IMR-90 (cell line): ENCODE measurements at regions not wholly inside any gene's neighbourhood (a gene's known extent, or its start where the extent isn't known, plus 50 kb on each side); places are given as distances from the start of the nearest gene placed in this dataset.

Experiments used
- ATAC-seq: fragments of 200-7000 bp; cut with Tn5 transposase; 2 replicates; pipeline ENCODE4 v1.9.1; 2020; ENCODE audit warnings: low read depth, mild to moderate bottlenecking, moderate library complexity
- BruUV-seq: library from RNA; stranded (reverse); fragments of 400-500 nt; replicated peaks from 2 replicates; lab custom pipeline; 2021; lab: Mats Ljungman, UMichigan
- CTCF ChIA-PET: fragments of 300-600 bp; formaldehyde crosslinking; extraction: SDS; loops from one replicate; lab custom pipeline; 2021; ENCODE audit warnings: antibody characterized with exemption; lab: Yijun Ruan, JAX
- POLR2A ChIA-PET: fragments of 300-600 bp; sonication (Branson Sonifier 250); formaldehyde crosslinking; loops from one replicate; lab custom pipeline; 2022; ENCODE audit warnings: antibody characterized with exemption; ENCODE audit not compliant: unreplicated experiment; lab: Charles Lee
- DNase-seq: peaks from one replicate; pipeline ENCODE4 v3.0.0; 2013
- H2AFZ ChIP-seq: replicated peaks from 2 replicates; pipeline ENCODE3; 2013; ENCODE audit warnings: low read length, mild to moderate bottlenecking; ENCODE audit not compliant: poor library complexity
- H2AK5ac ChIP-seq: 2 replicates; pipeline ENCODE4 v1.6.1; 2013; ENCODE audit warnings: low read depth, low read length, inconsistent platforms
- H2AK9ac ChIP-seq: replicated peaks from 2 replicates; pipeline ENCODE3; 2013; ENCODE audit warnings: mild to moderate bottlenecking, low read depth, low read length, moderate library complexity; ENCODE audit not compliant: poor library complexity
- H2BK120ac ChIP-seq: 2 replicates; pipeline ENCODE4 v1.6.1; 2013; ENCODE audit warnings: low read depth, low read length, inconsistent platforms
- H2BK15ac ChIP-seq: 3 replicates; pipeline ENCODE4 v1.6.1; 2013; ENCODE audit warnings: low read depth, low read length, inconsistent platforms
- H2BK20ac ChIP-seq: 2 replicates; pipeline ENCODE4 v1.6.1; 2013; ENCODE audit warnings: low read depth, mild to moderate bottlenecking, inconsistent platforms, low read length, moderate library complexity
- H2BK5ac ChIP-seq: 2 replicates; pipeline ENCODE4 v1.6.1; 2013; ENCODE audit warnings: mild to moderate bottlenecking, low read depth, low read length, inconsistent platforms; ENCODE audit not compliant: poor library complexity, severe bottlenecking
- H3K14ac ChIP-seq: replicated peaks from 2 replicates; pipeline ENCODE4 v1.6.1; 2013; ENCODE audit warnings: low read depth, low read length, inconsistent platforms
- H3K18ac ChIP-seq: 2 replicates; pipeline ENCODE4 v1.6.1; 2013; ENCODE audit warnings: low read depth, low read length, control low read depth
- H3K23ac ChIP-seq: 2 replicates; pipeline ENCODE4 v1.6.1; 2013; ENCODE audit warnings: low read depth, low read length, inconsistent platforms
- H3K27ac ChIP-seq: 2 replicates; pipeline ENCODE4 v1.5.1; 2013; ENCODE audit warnings: mild to moderate bottlenecking, control low read depth, low read length; ENCODE audit not compliant: insufficient read depth
- H3K27me3 ChIP-seq: 2 replicates; pipeline ENCODE4 v1.6.1; 2013; ENCODE audit warnings: low read length; ENCODE audit not compliant: control insufficient read depth, insufficient read depth
- H3K36me3 ChIP-seq: 2 replicates; pipeline ENCODE4 v1.6.1; 2013; ENCODE audit warnings: low read length, mixed read lengths; ENCODE audit not compliant: control insufficient read depth, insufficient read depth
- H3K4ac ChIP-seq: 2 replicates; pipeline ENCODE4 v1.6.1; 2013; ENCODE audit warnings: low read depth, low read length, inconsistent platforms
- H3K4me1 ChIP-seq: 2 replicates; pipeline ENCODE4 v1.6.1; 2013; ENCODE audit warnings: low read length, mixed read lengths; ENCODE audit not compliant: control insufficient read depth, insufficient read depth
- H3K4me2 ChIP-seq: 2 replicates; pipeline ENCODE4 v1.6.1; 2013; ENCODE audit warnings: low read depth, mild to moderate bottlenecking, control low read depth, low read length, moderate library complexity
- H3K4me3 ChIP-seq: 2 replicates; pipeline ENCODE4 v1.5.1; 2013; ENCODE audit warnings: low read depth, mild to moderate bottlenecking, control low read depth, low read length, moderate library complexity; ENCODE audit not compliant: insufficient read depth
- H3K56ac ChIP-seq: 2 replicates; pipeline ENCODE4 v1.6.1; 2013; ENCODE audit warnings: low read length, inconsistent platforms; ENCODE audit not compliant: insufficient read depth; ENCODE audit errors: extremely low read depth
- H3K79me1 ChIP-seq, 2 experiments: 2 replicates each; pipeline ENCODE4 v1.6.1; 2013; ENCODE audit warnings: low read length in 2 of 2, inconsistent platforms in 1 of 2, low read depth in 1 of 2
- H3K9ac ChIP-seq: 2 replicates; pipeline ENCODE4 v1.6.1; 2013; ENCODE audit warnings: low read depth, low read length, control low read depth
- H3K9me1 ChIP-seq: 2 replicates; pipeline ENCODE4 v1.6.1; 2013; ENCODE audit warnings: low read length, inconsistent platforms; ENCODE audit not compliant: insufficient read depth
- H3K9me3 ChIP-seq: 2 replicates; pipeline ENCODE4 v1.6.1; 2013; ENCODE audit warnings: low read length; ENCODE audit not compliant: control insufficient read depth, insufficient read depth
- H4K20me1 ChIP-seq: 2 replicates; pipeline ENCODE4 v1.6.1; 2013; ENCODE audit warnings: low read length, inconsistent platforms; ENCODE audit not compliant: insufficient read depth
- H4K5ac ChIP-seq: 2 replicates; pipeline ENCODE4 v1.6.1; 2013; ENCODE audit warnings: mild to moderate bottlenecking, low read depth, low read length, control low read depth
- H4K8ac ChIP-seq, 2 experiments: 2 replicates each; pipeline ENCODE4 v1.6.1; 2013; ENCODE audit warnings: low read depth in 2 of 2, low read length in 2 of 2, control low read depth in 1 of 2, inconsistent platforms in 1 of 2
- H4K91ac ChIP-seq: 2 replicates; pipeline ENCODE4 v1.6.1; 2013; ENCODE audit warnings: low read depth, low read length, inconsistent platforms; ENCODE audit not compliant: insufficient read depth
- CEBPB ChIP-seq: IDR thresholded peaks from 2 replicates; pipeline ENCODE4 v1.6.1; 2012; ENCODE audit warnings: low read depth, low read length, improper control_type of control experiment
- CHD1 ChIP-seq: IDR thresholded peaks from 2 replicates; pipeline ENCODE4 v1.6.1; 2012; ENCODE audit warnings: low read depth, low read length, improper control_type of control experiment
- CTCF ChIP-seq: conservative IDR thresholded peaks from 2 replicates; pipeline ENCODE4 v1.5.1; 2012; ENCODE audit warnings: mild to moderate bottlenecking, low read depth, low read length, improper control_type of control experiment
- FOS ChIP-seq: fragments of 150-350 bp; IDR thresholded peaks from 2 replicates; pipeline ENCODE4 v1.6.1; 2016; ENCODE audit warnings: low read depth, low read length
- MAFK ChIP-seq: IDR thresholded peaks from 2 replicates; pipeline ENCODE4 v1.6.1; 2012; ENCODE audit warnings: low read depth, low read length, improper control_type of control experiment
- NFE2L2 ChIP-seq: fragments of 150-350 bp; IDR thresholded peaks from 2 replicates; pipeline ENCODE4 v1.6.1; 2016; ENCODE audit warnings: low read depth, mild to moderate bottlenecking, low read length
- POLR2A ChIP-seq: IDR thresholded peaks from 2 replicates; pipeline ENCODE4 v1.6.1; 2012; ENCODE audit warnings: mild to moderate bottlenecking, low read depth, low read length
- RCOR1 ChIP-seq: IDR thresholded peaks from 2 replicates; pipeline ENCODE4 v1.6.1; 2012; ENCODE audit warnings: mild to moderate bottlenecking, low read length, improper control_type of control experiment; ENCODE audit not compliant: insufficient replicate concordance
- RFX5 ChIP-seq: IDR thresholded peaks from 2 replicates; pipeline ENCODE4 v1.8.0; 2012; ENCODE audit warnings: low read depth, mild to moderate bottlenecking, low read length, moderate library complexity
- SMC3 ChIP-seq: fragments of 150-350 bp; IDR thresholded peaks from 2 replicates; pipeline ENCODE4 v1.6.1; 2016; ENCODE audit warnings: low read depth, mild to moderate bottlenecking, antibody characterized with exemption, low read length, moderate library complexity
- USF2 ChIP-seq: fragments of 150-350 bp; IDR thresholded peaks from 2 replicates; pipeline ENCODE4 v1.6.1; 2017; ENCODE audit warnings: mild to moderate bottlenecking, antibody characterized with exemption, low read length, low read depth
- WGBS, 2 experiments: methylation state at CpG; one replicate each; pipeline versions ENCODE4 v1.1.5 to v1.1.7; 2013; ENCODE audit warnings: missing lambda C conversion rate in 2 of 2; ENCODE audit not compliant: insufficient read length in 1 of 2; ENCODE audit errors: extremely low coverage in 2 of 2; 5-methylcytosine and 5-hydroxymethylcytosine counted together
- dilution Hi-C: fragments of 300-500 bp; cut with HindIII; formaldehyde crosslinking; loops from one replicate; pipeline ENCODE4 v1.14.3; 2018; ENCODE audit warnings: low sequenced_read_pairs; ENCODE audit not compliant: unreplicated experiment
- in situ Hi-C: fragments of 300-500 bp; cut with MboI; formaldehyde crosslinking; loops from 3 replicates; pipeline ENCODE4 v1.14.3; 2019; ENCODE audit warnings: low sequenced_read_pairs, inconsistent platforms, mixed read lengths
- intact Hi-C: fragments of 100-400 bp; cut with micrococcal nuclease; formaldehyde crosslinking; loops from 2 replicates; pipeline ENCODE4 v1.10.0; 2022

- in situ Hi-C loops: no loop called here
- WGBS, 2 experiments: no CpG with 5 or more reads among the region's 2 CpGs
- H3K9me3 ChIP-seq: peaks cover 12% of the 10 kb centered on the region
- no peak overlapping the region for H4K5ac ChIP-seq
- dilution Hi-C loops: no loop called here
- no peak overlapping the region for H2BK15ac ChIP-seq
- H3K79me1 ChIP-seq: no peaks in the 10 kb centered on the region
- POLR2A ChIA-PET: no interaction called here
- no peaks in the 10 kb centered on the region for H3K4me1 ChIP-seq
- DNase-seq: no peak
- no peaks in the 10 kb centered on the region for H3K9me1 ChIP-seq
- ATAC-seq: no peak
- no peak overlapping the region for H3K14ac ChIP-seq
- no TSS peak for BruUV-seq
- CTCF ChIA-PET: no interaction called here
- no peak overlapping the region for H3K18ac ChIP-seq
- H4K91ac ChIP-seq: no peak overlapping the region
- TF ChIP-seq RCOR1 (no peak), CTCF (no peak), POLR2A (no peak), USF2 (no peak), MAFK (no peak), FOS (no peak), CEBPB (no peak), NFE2L2 (no peak), RFX5 (no peak), SMC3 (no peak), CHD1 (no peak)
- no peaks in the 10 kb centered on the region for H3K27me3 ChIP-seq
- no peak overlapping the region for H3K4me3 ChIP-seq
- H4K8ac ChIP-seq: no peak overlapping the region
- H3K23ac ChIP-seq: no peak overlapping the region
- H2AK9ac ChIP-seq: no peak overlapping the region
- no peaks in the 10 kb centered on the region for H3K36me3 ChIP-seq
- H3K4ac ChIP-seq: no peak overlapping the region
- no peak overlapping the region for H3K9ac ChIP-seq
- intact Hi-C loops: no loop called here
- H2BK5ac ChIP-seq: no peak overlapping the region
- H2AFZ ChIP-seq: no peak overlapping the region
- no peak overlapping the region for H2BK20ac ChIP-seq
- H3K56ac ChIP-seq: no peak overlapping the region
- H2AK5ac ChIP-seq: no peak overlapping the region
- no peaks in the 10 kb centered on the region for H4K20me1 ChIP-seq
- no peak overlapping the region for H2BK120ac ChIP-seq
- no peak overlapping the region for H3K27ac ChIP-seq
- H3K4me2 ChIP-seq: no peak overlapping the region
Observed at GRCh38 chr5:116787570-116787969, 212.9 kb upstream of the SEMA6A start.
